ENCODE measurements at regions not wholly inside any gene's neighbourhood (a gene's known extent, or its start where the extent isn't known, plus 50 kb on each side); places are given as distances from the start of the nearest gene placed in this dataset.

- TF ChIP-seq, protein P1, sequence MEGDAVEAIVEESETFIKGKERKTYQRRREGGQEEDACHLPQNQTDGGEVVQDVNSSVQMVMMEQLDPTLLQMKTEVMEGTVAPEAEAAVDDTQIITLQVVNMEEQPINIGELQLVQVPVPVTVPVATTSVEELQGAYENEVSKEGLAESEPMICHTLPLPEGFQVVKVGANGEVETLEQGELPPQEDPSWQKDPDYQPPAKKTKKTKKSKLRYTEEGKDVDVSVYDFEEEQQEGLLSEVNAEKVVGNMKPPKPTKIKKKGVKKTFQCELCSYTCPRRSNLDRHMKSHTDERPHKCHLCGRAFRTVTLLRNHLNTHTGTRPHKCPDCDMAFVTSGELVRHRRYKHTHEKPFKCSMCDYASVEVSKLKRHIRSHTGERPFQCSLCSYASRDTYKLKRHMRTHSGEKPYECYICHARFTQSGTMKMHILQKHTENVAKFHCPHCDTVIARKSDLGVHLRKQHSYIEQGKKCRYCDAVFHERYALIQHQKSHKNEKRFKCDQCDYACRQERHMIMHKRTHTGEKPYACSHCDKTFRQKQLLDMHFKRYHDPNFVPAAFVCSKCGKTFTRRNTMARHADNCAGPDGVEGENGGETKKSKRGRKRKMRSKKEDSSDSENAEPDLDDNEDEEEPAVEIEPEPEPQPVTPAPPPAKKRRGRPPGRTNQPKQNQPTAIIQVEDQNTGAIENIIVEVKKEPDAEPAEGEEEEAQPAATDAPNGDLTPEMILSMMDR (IDR thresholded peaks at IDR 0.05), result no peak
- TF ChIP-seq POLR2A (IDR thresholded peaks at IDR 0.05), result no peak
Measured at GRCh38 chr17:77281904-77282367, 141.2 kb downstream of the SEC14L1 start.

All from upper lobe of left lung (tissue), 4 donors.